ENCODE measurements at regions not wholly inside any gene's neighbourhood (a gene's known extent, or its start where the extent isn't known, plus 50 kb on each side); places are given as distances from the start of the nearest gene placed in this dataset.
"Not testable (repeated sequence)": the region's sequence is repeated elsewhere in the genome, so short reads cannot be mapped to it uniquely, and the experiment has no call there.

GRCh38 chr14:26319139-26319864, 278.5 kb downstream of the NOVA1 start:
- no peak for DNase-seq (ENCODE audit: low read depth)

GRCh38 chr14:26304056-26304455, 293.8 kb downstream of the NOVA1 start:
- no peak for DNase-seq (ENCODE audit: low read depth)

- no peak for DNase-seq (ENCODE audit: low read depth)
Observed at GRCh38 chr14:26293909-26294308, 303.9 kb downstream of the NOVA1 start.

GRCh38 chr14:26289891-26290486, 307.8 kb downstream of the NOVA1 start:
- peak; percentile 49 for DNase-seq (ENCODE audit: low read depth)

- DNase-seq (ENCODE audit: low read depth), result no peak
Observed at GRCh38 chr14:26286913-26287205, 311.0 kb downstream of the NOVA1 start.

- DNase-seq (ENCODE audit: low read depth), result no peak
Observed at GRCh38 chr14:26286081-26286912, 311.5 kb downstream of the NOVA1 start.

- no peak for DNase-seq (ENCODE audit: low read depth)
Observed at GRCh38 chr14:26282578-26282977, 315.3 kb downstream of the NOVA1 start.

GRCh38 chr14:26282011-26282410, 315.8 kb downstream of the NOVA1 start:
- DNase-seq (ENCODE audit: low read depth), result not testable (repeated sequence)

- peak; percentile 53 for DNase-seq (ENCODE audit: low read depth)
Observed at GRCh38 chr14:26281280-26281998, 316.4 kb downstream of the NOVA1 start.

GRCh38 chr14:26276757-26277156, 321.1 kb downstream of the NOVA1 start:
- DNase-seq (ENCODE audit: low read depth), result no peak

GRCh38 chr14:26265170-26265685, 332.6 kb downstream of the NOVA1 start:
- no peak for DNase-seq (ENCODE audit: low read depth)

- no peak for DNase-seq (ENCODE audit: low read depth)
Observed at GRCh38 chr14:26261368-26262122, 336.3 kb downstream of the NOVA1 start.

GRCh38 chr14:26255213-26255612, 342.6 kb downstream of the NOVA1 start:
- peak; percentile 3 for DNase-seq (ENCODE audit: low read depth)

GRCh38 chr14:26252176-26252575, 345.7 kb downstream of the NOVA1 start:
- no peak for DNase-seq (ENCODE audit: low read depth)

GRCh38 chr14:26233118-26233517, 364.7 kb downstream of the NOVA1 start:
- no peak for DNase-seq (ENCODE audit: low read depth)

- DNase-seq (ENCODE audit: low read depth), result no peak
Observed at GRCh38 chr14:26218861-26219260, 379.0 kb downstream of the NOVA1 start.

GRCh38 chr14:26217778-26218177, 380.1 kb downstream of the NOVA1 start:
- DNase-seq (ENCODE audit: low read depth), result no peak

- no peak for DNase-seq (ENCODE audit: low read depth)
Observed at GRCh38 chr14:26216786-26217185, 381.0 kb downstream of the NOVA1 start.

GRCh38 chr14:26213846-26214575, 383.8 kb downstream of the NOVA1 start:
- no peak for DNase-seq (ENCODE audit: low read depth)

- no peak for DNase-seq (ENCODE audit: low read depth)
Observed at GRCh38 chr14:26209699-26210098, 388.1 kb downstream of the NOVA1 start.

Data from HT1080 (cell line).